GM12801 (cell line): ENCODE measurements at regions not wholly inside any gene's neighbourhood (a gene's known extent, or its start where the extent isn't known, plus 50 kb on each side); places are given as distances from the start of the nearest gene placed in this dataset.

Experiments
- TF ChIP-seq, protein P1 (sequence below): IDR thresholded peaks from one replicate; pipeline ENCODE4 v1.5.1; 2011; ENCODE audit warnings: control low read depth; ENCODE audit not compliant: insufficient read length; ENCODE audit errors: extremely low read depth

DNA sequence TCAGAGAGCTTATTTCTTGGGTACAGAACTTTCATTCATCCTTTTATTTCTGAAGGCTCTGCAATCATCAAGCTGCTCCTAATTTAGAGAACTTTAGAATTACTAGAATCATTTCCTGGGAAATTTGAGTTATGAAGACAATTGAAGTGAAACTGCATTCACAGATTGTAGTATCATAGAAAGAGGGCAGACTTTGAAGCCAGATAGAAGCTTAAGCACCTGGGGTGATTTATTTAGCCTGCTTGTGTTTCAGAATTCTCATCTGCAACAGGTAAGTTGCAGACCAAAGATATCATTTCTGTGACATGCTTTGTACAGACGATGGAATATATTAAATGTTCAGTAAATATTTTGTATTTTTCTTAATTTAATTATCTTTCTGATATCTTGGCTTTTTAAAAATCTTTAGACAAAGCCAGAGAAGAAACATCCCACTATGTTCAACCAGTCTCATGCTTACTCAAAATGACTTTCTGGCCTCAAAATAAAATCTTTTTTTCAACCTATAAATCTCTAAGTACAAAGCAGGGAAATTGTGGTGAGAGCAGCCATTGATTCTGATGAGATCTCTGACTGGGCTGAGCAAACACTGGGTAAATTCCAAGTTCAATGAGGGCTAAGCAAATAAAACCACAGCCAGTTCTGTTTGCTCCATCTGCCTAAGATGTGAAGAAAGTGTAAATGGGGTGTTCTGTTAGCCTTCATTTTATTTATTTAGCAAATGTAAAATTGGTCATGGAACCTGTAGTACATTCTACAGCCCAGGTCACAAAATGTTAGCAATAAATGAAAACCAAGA is 264.7 kb upstream of the CCNG1 start:
- TF ChIP-seq, protein P1, sequence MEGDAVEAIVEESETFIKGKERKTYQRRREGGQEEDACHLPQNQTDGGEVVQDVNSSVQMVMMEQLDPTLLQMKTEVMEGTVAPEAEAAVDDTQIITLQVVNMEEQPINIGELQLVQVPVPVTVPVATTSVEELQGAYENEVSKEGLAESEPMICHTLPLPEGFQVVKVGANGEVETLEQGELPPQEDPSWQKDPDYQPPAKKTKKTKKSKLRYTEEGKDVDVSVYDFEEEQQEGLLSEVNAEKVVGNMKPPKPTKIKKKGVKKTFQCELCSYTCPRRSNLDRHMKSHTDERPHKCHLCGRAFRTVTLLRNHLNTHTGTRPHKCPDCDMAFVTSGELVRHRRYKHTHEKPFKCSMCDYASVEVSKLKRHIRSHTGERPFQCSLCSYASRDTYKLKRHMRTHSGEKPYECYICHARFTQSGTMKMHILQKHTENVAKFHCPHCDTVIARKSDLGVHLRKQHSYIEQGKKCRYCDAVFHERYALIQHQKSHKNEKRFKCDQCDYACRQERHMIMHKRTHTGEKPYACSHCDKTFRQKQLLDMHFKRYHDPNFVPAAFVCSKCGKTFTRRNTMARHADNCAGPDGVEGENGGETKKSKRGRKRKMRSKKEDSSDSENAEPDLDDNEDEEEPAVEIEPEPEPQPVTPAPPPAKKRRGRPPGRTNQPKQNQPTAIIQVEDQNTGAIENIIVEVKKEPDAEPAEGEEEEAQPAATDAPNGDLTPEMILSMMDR = no peak

DNA sequence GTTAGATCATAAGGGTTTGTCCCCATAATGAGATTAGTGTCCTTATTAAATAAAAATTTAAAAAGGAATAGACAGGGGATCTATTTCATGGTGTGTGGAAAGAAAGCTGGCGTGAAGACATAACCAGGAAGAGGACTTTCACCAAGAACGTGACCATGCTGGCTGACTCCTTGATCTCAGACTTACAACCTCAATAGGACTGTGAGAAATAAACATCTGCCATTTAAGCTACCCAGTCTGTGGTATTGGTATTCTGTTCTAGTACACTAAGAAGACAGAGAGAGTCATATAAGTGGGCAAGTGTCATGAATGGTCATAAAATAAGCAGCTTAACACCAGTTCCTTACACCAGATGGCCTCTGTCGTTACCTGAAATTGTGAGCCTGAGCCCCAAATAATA is 259.4 kb upstream of the CCNG1 start:
- TF ChIP-seq, protein P1 = no peak

DNA sequence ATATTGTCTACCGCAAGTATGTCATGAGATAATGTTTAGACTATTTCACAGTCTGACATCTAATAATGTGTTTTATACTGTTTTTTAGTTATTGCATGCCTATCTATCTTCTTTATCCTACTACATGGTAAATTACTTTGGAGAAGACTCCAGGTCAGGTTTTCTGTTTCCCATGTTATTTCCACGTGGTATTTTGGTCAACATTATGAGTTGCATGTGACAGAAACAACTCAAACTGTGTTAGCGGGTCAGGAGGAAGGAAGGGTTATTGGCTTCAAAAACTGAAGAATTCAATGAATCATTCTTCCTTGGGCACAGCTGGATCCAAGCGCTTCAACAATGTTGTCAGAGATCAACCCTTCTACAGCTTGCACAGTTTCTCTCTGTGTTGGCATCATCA is 252.1 kb upstream of the CCNG1 start:
- TF ChIP-seq, protein P1 = no peak

DNA sequence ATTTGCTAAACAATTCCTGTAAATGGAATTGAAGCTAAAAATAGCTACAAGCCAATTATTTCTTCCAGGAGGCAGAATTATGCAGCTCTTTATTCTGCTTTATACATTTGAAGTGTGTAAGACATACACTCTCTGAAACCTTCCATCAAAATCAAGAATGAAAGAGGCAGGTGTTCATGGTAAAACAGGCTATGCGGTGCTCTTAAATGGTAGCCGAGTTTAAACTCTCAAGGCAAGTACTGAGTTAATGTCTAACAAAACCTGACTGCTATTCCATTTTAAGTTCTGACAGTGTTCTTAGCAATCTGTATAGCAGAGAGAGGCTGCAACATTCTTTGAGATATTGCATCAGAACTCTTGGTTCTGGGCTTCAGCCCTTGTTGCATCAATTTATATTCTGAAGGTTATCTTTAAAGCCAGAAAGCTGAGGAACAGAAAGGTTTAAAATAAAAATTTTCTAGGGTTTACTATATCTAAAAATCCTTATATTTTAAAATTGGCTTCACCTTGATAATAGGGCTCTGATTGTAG is 248.3 kb upstream of the CCNG1 start:
- TF ChIP-seq, protein P1 = no peak

DNA sequence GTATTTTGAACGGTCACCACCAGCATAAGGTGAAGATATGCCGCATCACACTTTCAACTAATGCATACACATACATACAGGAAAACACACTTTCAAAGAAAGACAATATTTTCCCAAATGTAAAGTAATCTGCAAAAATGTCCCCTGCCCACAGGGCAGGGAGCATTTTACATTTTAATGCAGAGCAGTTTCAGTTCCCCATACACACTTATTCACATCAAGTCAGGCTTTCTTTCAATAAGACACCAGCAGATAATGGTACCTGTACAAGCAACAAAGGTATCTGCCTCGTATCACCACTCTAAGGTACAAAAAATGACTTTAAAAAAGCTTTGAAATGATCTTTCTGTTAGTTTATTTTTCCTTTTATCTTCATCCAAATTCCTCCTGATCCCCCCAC is 247.1 kb upstream of the CCNG1 start:
- TF ChIP-seq, protein P1 = no peak

DNA sequence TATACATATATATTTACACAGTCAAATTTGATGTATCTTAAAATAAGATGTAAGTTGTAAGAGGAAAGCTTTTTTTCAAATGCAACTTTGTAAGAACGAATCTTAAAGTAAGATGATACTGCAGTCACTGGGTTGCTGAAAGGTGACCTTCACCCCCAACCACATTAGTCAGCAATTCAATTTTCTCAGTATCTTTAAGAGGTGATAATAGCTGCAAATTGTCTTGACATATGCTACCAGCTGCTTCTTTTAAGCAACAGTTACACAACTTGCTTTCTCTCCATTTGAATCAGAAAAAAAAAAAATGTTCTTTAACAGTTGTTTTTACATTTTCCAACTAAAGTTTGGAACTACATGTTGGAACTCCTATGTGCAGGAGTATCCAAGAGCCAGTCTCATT is 246.6 kb upstream of the CCNG1 start:
- TF ChIP-seq, protein P1 = no peak

DNA sequence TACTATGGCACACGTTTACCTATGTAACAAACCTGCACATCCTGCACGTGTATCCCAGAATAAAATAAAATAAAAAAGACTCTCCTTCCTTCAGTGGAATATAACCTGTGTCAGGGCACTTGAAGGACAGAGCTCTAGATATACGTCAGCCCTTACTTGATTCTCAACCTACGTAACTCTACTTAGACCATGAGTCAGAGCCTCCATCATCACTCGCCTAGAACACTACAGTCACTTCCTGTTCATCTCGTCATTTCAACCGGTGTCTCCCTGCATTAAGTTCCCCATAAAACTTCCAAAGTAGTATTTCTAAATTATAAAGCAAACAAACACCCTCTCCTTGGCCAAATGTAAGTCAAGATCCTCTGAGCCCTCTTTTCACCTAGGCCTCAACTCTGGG is 243.5 kb upstream of the CCNG1 start:
- TF ChIP-seq, protein P1 = no peak
